Smooth muscle cell of the brain vasculature (primary cell): ENCODE measurements at regions not wholly inside any gene's neighbourhood (a gene's known extent, or its start where the extent isn't known, plus 50 kb on each side); places are given as distances from the start of the nearest gene placed in this dataset.

Source experiments
- DNase-seq: peaks from one replicate; pipeline ENCODE4 v3.0.0-alpha.2; 2012; ENCODE audit warnings: low read depth, low spot score

DNA sequence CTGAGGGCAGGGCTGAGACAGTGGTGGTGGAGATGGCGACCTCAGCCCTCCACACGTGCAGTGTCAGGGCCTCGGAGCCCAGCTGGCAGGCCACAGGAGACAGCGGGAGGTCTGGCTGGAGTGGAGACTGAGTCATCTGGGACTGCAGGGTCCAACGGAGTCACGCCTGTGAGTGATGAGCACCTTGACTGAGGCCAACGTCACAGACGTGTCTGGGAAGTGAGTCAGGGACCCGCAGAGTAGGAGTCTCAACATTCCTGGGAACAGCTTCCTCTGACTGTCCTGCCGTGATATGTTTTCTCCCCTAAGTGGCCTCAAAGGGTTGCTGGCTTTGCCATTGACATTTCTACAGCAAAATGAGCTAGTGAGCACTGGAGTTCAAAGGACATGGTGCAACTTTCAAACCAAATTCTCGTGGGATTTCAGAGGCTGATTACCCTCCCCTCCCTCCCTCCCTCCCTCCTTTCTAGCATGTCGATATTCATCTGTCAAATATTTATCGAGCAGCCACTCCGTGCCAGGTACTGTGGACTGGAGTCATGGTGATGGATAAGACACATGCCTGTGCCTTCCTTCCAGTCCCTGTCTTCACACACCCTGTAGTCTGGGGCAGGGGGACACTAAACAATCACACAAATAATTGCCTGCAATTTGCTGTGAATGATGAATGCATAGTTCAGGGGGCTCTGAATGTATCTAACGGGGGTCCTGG lies 53.3 kb upstream of the AMOTL2 start:
- DNase-seq = peak; percentile 89

DNA sequence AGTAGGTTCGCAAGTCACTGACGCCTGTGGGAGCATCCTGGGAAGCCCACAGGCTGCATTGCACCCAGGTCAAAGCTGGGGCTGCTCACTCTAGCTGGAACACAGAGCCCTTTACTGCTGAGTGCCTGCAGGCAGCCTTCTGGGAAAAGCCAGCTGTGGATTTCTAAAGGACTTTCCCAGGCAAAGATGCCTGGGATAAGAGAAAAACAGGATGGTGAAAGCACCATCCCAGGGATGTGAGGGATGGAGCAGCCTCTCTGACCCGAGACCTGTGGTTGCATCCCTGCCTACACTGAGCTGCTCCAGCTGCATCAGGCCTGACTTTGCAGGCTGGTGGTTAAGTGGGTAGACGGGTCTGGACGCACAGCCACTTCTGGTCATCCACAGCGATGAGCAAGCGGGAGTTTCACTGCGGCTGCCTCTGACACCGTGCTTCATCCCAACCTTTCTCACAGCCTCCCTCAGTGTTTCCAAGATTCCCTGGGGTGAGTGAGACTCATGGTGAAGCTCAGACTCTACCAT lies 52.5 kb upstream of the AMOTL2 start:
- peak; percentile 37 for DNase-seq

DNA sequence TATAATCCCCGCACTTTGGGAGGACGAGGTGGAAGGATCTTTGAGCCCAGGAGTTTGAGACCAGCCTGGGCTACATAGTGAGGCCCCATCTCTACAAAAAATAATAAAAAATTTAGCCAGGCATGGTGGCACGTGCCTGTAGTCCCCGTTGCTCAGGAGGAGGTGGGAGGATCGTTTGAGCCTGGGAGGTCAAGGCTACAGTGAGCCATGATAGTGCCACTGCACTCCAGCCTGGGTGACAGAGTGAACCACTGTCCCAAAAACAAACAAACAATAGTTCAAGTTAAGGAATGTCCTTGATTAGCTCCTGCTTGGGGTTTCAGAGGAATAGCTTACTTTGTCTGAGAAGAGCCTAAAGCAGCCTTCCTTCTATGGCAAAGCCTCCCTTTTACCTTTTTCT lies 51.7 kb upstream of the AMOTL2 start:
- no peak for DNase-seq
